ENCODE measurements at regions not wholly inside any gene's neighbourhood (a gene's known extent, or its start where the extent isn't known, plus 50 kb on each side); places are given as distances from the start of the nearest gene placed in this dataset.

DNA sequence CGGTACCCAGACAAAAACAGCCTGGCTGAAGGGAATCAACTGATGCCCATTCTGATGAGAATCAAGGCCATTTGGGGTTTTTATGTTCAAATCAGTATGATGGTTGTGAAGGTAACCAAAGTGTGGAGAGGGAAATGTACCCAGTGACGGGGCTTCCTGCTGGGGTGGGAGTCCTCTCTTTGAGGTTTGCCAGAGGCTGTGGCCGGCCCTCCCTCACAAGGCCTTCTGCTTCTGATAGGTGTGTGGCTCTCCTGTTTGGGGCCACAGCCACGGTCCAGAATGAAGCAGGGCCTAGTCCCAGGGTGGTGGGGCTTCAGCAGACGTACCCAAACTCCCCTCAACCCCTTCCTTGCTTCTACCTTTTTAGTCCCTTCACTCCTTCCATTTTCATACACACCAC is 86.7 kb upstream of the NAA20 start:
- DNase-seq, result no peak

DNA sequence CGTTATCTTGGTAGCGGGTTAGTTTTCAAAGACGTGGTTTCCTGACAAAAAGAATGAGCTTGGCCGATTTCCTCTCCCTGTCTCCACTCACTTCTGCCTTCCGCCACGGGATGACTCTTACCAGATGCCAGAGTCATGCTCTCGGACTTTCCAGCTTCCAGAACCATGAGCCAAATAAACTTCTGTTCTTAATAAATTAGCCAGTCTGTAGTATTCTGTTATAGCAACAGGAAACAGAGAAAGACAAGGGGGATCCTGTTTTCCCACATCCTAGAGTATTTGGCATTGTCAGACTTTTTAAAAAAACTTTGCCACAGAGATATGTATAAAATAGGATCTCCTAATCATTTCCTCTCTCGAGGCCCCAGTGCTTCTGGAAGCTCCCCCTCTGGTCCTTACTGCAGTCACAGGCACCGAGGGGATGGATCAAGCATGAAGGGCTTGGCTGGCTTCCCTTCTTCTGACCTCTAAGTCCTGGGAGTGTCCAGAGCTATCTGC is 84.9 kb upstream of the NAA20 start:
- no peak for DNase-seq

DNA sequence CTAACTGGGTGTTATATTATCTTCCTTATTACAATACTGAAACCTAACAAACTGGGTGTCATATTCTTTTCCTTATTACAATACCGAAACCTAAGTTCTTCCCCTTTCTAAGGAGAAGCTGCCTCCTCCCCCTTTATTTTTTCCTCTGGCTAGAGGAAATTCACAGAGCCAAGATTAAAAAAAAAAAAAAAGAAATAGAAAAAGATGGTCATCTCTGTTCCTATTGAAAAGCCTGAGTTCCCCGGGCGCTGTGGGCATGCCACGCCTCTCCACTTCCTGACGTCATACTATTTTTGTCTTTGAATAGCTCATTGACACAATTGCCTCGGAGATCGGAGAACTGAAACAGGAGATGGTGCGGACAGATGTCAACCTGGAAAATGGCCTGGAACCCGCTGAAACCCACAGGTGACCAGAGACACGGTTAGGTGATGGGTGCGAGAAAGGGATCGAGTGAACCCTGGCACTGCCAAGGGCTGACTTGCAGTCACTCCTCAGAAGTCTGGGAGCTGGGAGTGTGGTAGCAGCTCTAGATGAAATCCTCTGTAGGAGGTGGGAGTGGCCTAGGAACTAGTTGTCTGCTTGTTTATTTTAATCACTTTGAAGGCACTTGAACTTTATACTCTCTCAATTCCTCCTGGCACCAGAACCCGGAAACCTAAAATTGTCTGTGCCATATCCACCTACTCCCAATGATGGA is 82.2 kb upstream of the NAA20 start:
- DNase-seq, result no peak

- no peak for DNase-seq
Observed at GRCh38 chr20:19935842-19936241, 81.3 kb upstream of the NAA20 start.

GRCh38 chr20:19936466-19937200 is 80.5 kb upstream of the NAA20 start:
- DNase-seq, result no peak

DNA sequence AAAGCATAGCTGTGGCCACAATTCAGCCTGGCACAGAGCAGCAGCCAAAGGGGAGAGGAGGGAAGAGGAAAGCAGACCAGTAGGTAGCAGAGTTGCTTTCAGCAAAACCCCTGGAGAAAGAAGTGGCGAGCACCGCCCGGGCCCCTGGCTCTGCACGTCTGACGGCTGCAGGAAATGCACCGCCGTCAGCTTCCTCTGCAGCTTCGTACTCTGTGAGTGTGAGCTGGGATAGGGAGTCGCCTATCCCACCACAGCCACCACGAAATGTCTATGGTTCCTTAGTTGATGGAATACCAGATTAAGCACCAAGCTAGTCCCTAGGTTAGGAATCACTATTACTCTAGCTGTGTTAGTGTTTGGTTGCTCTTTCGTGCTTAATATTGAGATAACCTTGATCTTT is 79.9 kb upstream of the NAA20 start:
- no peak for DNase-seq

- peak; percentile 23 for DNase-seq
Observed at GRCh38 chr20:19937651-19938420, 79.3 kb upstream of the NAA20 start.

DNA sequence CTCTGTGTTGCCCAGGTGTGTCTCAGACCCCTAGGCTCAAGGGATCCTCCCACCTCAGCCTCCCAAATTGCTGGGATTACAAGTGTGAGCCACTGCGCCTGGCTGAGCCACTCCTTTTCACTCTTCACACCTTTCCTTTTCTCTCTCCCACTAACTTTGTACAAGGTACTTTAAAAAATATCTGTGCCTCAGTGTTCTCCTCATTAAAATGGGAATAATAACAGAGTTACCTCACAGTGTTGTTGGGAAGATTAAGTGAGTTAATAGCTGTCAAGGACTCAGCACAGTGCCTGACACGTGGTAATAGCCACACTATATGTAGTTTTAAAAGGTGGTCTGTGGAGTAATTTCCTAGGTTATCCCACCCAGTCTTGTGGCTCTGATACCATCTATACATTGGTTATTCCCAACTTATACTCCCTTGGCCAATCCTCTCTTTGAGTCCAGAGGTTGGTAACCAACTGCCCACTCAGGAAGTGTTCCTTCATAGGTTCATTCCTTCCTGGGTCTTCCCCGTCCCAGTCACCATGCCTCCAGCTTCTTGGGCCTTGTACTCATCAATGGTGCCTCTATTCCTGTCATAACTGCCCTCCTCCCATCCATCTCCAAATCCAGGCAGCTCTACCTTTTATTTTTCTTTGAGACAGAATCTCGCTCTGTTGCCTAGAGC is 78.6 kb upstream of the NAA20 start:
- DNase-seq, result no peak

DNA sequence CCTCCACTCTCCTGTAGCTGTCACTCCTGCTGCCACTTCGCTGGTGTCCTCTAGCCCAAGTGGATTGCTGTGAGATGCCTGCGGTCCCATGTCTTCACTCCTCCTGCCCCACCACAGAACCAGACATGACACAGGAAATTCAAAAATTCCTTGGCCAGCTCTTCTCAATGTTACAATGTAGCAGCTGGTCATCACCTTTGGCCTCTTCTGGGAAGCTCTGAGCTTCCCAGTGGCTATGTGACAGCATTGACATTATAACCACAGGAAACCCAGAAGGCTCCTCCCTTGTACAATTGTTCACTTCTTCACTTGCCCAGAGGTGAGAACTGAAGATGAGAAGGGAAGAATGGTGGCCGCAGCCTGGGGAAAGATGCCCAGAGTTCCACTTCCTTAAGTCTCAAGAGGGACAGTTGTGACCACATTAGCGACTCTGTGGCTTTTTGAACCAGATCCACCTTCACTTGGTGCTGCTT is 76.1 kb upstream of the NAA20 start:
- DNase-seq, result no peak

GRCh38 chr20:19942611-19943010 is 74.6 kb upstream of the NAA20 start:
- DNase-seq, result no peak

DNA sequence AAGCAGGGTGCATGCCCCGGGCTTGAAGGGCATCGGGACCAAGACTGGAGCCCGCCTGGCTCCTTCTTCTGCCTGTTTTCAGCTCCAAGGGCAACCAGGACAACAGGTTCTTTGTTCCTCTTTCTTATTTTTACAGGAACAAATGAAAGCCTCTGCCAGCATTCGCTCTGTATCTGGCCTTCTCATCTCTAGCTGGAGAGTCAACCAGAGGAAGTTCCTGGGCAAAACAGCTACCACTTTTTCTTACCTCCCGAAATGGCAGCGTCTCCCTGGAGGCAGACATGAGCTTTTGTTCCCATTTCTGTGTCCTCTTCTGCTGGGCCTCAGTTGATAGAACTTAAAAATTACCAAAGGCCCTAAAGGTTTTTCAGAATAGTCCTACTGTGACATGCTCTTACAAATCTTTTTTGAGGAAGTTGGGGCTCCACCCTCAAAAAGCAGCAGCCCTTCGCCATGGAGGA is 74.1 kb upstream of the NAA20 start:
- no peak for DNase-seq

DNA sequence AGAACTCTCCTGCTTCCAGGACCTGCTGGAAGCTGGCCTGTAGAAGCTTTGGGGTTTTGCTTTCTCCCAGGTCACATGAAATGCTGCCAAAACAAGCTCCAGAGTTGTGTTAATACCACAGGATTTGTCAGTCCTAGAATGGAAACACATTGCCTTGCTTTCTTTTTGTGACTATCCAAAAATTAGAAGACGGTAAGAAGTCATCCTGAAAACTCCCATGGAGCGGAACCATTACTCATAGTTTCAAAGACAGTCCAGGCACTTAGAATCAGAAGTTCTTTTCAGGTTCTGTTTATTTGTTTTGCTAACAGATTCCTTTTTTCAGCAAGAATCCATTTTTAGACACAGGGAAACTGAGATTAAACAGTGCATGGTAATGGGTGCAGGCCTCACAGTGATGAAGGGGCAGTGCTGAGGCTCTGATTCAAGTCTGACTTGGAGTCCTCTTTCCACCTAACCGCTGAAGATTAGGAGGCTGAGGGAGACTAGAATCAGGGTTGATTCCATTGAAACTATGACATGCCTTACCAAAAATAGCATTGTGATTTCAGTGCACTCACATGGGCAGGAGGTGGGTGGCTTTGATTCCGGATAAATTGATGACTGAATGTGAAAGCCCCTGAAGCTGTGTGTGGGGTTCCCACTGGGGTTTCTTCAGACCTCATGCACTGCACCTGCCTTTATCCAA is 72.2 kb upstream of the NAA20 start:
- DNase-seq, result peak; percentile 40

DNA sequence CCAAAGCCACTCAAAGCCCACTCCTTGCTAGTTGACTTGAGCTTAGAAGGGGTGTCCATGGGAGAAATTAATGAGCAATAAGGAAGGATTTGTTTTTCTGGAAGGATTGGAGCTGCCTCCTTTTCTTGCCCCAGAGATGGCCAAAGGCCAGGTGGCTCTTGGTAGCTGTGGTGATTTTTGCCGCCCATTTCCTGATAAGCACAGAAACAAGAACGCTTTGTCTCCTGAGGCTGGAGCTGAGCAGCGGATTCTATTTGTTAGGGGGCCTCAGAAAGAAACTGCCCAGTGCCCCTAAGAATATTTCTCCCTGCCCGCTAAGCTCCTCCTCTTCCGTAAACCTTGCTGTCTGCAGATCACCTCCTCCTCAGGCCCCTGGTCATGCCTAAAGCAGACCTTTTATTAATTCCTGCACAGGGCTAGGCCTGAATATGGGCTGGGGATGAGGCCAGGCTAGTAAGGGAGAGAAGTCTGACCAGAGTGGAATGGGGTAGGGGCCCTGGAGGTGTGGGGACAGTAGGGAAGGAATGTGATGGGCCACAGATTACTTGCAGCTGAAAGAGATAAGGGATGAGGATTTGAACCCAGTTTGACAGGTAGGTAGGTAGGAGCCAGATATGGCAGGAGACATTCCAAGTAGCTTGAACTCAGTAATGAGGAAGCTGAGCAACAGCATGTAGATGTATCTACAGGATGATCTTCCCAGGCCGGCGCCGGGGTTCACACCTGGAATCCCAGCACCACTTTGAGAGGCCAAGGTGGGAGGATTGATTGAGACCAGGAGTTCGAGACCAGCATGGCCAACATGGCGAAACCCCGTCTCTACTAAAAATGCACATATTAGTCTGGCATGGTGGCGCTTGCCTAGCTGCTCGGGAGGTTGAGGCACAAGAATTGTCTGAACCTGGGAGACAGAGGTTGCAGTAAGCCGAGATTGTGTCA is 71.2 kb upstream of the NAA20 start:
- DNase-seq, result no peak

- no peak for DNase-seq
Observed at GRCh38 chr20:19947611-19948264, 69.4 kb upstream of the NAA20 start.

DNA sequence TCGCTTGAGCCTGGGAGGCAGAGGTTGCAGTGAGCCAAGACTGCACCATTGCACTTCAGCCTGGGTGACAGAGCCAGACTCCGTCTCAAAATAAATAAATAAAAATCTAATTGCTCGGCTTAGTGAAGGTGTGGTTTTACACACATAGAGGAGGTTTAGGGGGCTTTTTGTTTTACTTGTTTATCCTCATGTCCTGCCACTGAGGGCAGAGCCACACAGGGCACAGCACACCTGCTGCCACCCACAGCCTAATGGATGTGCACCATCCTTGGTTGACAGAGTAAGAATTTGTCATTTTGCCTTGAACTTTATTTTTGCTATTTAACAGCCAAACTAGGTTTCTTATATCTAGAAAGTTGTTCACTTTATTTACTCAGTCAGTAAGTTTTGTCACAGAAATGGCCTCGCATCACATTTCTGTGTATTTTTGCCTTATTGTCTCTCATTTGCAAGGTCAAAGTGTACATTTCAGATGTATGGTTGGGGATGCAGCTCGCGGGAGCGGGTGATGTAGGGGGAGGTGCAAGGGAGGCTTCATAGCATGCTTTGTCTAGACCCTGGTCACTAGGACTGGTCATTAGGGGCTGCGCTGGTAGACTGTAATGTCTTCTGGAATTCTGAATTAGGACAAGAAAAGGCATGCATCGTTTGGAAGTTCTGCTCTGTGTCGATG is 67.8 kb upstream of the NAA20 start:
- no peak for DNase-seq

DNA sequence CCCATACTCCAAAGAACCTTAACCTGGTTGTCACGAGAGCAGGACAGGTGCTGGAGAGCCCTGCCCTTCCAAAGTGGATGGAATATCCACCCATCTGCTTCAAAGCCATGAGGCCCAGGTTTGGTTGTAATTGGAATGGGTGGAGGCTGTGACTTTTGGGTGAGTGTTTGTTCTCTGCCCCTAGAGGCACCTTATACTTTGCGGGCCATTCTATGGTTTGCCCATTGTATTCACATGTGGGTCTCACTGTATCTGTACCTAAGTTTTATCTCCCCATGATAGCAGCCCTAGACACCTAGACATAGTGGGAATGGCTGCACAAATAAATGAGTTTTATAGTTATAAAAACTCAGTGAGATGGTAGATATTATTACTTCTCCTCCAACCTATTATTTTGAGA is 67.1 kb upstream of the NAA20 start:
- no peak for DNase-seq

- no peak for DNase-seq
Observed at GRCh38 chr20:19952392-19952791, 64.8 kb upstream of the NAA20 start.

DNA sequence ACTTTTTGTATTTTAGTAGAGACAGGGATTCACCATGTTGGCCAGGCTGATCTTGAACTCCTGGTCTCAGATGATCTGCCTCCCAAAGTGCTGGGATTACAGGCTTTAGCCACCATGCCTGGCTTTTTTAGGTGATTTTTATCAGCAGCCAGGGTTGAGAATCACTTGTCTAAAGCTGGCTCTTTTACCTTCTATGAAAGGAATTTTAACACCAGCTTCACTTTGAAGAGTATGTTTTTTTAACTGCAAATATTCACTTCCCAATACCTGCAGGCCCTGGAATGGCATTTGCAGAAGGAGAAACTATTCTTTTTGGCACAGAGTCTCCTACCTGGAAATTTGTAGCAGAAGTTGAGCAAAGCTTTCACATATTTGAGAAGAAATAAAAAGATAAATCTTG is 63.6 kb upstream of the NAA20 start:
- no peak for DNase-seq

DNA sequence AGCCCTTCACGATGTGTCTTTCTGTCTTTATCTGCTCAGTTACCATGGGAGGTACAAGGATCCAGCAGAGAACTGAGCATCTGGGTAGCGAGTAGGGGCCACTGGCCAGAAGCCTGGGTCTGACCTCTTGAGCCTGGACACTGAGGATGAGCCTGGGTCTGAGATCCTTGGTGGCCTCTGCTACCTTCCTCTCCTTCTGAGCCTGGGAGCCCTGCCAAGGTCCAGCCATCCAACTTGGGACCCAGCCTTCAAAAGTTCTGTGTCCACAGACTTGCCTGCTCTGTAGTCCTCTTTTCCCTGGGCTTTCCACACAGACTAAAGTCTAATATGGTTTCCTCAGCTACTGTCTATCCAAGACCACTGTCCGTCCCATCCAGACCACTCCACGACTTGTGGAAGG is 60.2 kb upstream of the NAA20 start:
- DNase-seq, result no peak

GRCh38 chr20:19958219-19958618 is 58.9 kb upstream of the NAA20 start:
- DNase-seq, result no peak
